ENCODE measurements at regions not wholly inside any gene's neighbourhood (a gene's known extent, or its start where the extent isn't known, plus 50 kb on each side); places are given as distances from the start of the nearest gene placed in this dataset.
A peak's percentile ranks its signal among the peaks of the same experiment; 100 is the strongest.

- Histone ChIP-seq H3K4me1 (ENCODE audit: control insufficient read depth, extremely low read depth, insufficient read depth, low read length) (no peaks in the 10 kb centered on the region), H3K9ac (ENCODE audit: insufficient read depth, low read length) (no peak overlapping the region), H3K36me3 (ENCODE audit: control insufficient read depth, insufficient read depth, low read length) (no peaks in the 10 kb centered on the region), H3K4me2 (ENCODE audit: extremely low read depth, insufficient read depth, low read length) (no peak overlapping the region), H2AFZ (ENCODE audit: low read length) (no peak overlapping the region), H3K4me3 (replicated peaks in 1 of 4; ENCODE audit: control extremely low read depth in 1 of 4, insufficient read depth in 1 of 4, low read depth in 3 of 4, low read length in 4 of 4) (no peak overlapping the region), H3K9me3 (ENCODE audit: control insufficient read depth, insufficient read depth, low read depth, low read length) (no peaks in the 10 kb centered on the region), H4K20me1 (ENCODE audit: control insufficient read depth, extremely low read depth, insufficient read depth, low read length) (no peaks in the 10 kb centered on the region), H3K27ac (ENCODE audit: insufficient read depth, low read length) (no peak overlapping the region), H3K79me2 (ENCODE audit: control insufficient read depth, insufficient read depth, low read length) (no peaks in the 10 kb centered on the region), H3K27me3 (ENCODE audit: control insufficient read depth, insufficient read depth, low read length) (no peaks in the 10 kb centered on the region)
- peak; percentile 13 to 22 for TF ChIP-seq CTCF (conservative IDR thresholded peaks at IDR 0.05 in 1 of 2, IDR thresholded peaks at IDR 0.05 in 1 of 2; ENCODE audit: low read depth in 1 of 2, low read length in 2 of 2)
- TF ChIP-seq EZH2 (IDR thresholded peaks at IDR 0.05; ENCODE audit: low read length, missing control alignments): no peak
- no peak for DNase-seq (ENCODE audit: low read depth in 2 of 2)
Measured at GRCh38 chr5:13250464-13251291, 693.8 kb downstream of the DNAH5 start.

- no peaks in the 10 kb centered on the region for H3K36me3 ChIP-seq (ENCODE audit: control insufficient read depth, insufficient read depth, low read length)
- H3K4me3 ChIP-seq (replicated peaks in 1 of 4; ENCODE audit: control extremely low read depth in 1 of 4, insufficient read depth in 1 of 4, low read depth in 3 of 4, low read length in 4 of 4): no peak overlapping the region
- H3K9ac ChIP-seq (ENCODE audit: insufficient read depth, low read length): no peak overlapping the region
- H3K79me2 ChIP-seq (ENCODE audit: control insufficient read depth, insufficient read depth, low read length): no peaks in the 10 kb centered on the region
- no peaks in the 10 kb centered on the region for H3K27me3 ChIP-seq (ENCODE audit: control insufficient read depth, insufficient read depth, low read length)
- no peak for TF ChIP-seq EZH2 (IDR thresholded peaks at IDR 0.05; ENCODE audit: low read length, missing control alignments)
- no peak for TF ChIP-seq CTCF (conservative IDR thresholded peaks at IDR 0.05 in 1 of 2, IDR thresholded peaks at IDR 0.05 in 1 of 2; ENCODE audit: low read depth in 1 of 2, low read length in 2 of 2)
- no peak overlapping the region for H3K4me2 ChIP-seq (ENCODE audit: extremely low read depth, insufficient read depth, low read length)
- H2AFZ ChIP-seq (ENCODE audit: low read length): no peak overlapping the region
- H3K27ac ChIP-seq (ENCODE audit: insufficient read depth, low read length): no peak overlapping the region
- no peaks in the 10 kb centered on the region for H3K9me3 ChIP-seq (ENCODE audit: control insufficient read depth, insufficient read depth, low read depth, low read length)
- peak in 1 of 2 donors; percentile 78 for DNase-seq (ENCODE audit: low read depth in 2 of 2)
- no peaks in the 10 kb centered on the region for H3K4me1 ChIP-seq (ENCODE audit: control insufficient read depth, extremely low read depth, insufficient read depth, low read length)
- no peaks in the 10 kb centered on the region for H4K20me1 ChIP-seq (ENCODE audit: control insufficient read depth, extremely low read depth, insufficient read depth, low read length)
Measured at GRCh38 chr5:13249854-13250253, 694.6 kb downstream of the DNAH5 start.

- Histone ChIP-seq H3K9ac (ENCODE audit: insufficient read depth, low read length) (no peak overlapping the region), H3K9me3 (ENCODE audit: control insufficient read depth, insufficient read depth, low read depth, low read length) (no peaks in the 10 kb centered on the region), H3K27me3 (ENCODE audit: control insufficient read depth, insufficient read depth, low read length) (no peaks in the 10 kb centered on the region), H2AFZ (ENCODE audit: low read length) (no peak overlapping the region), H3K79me2 (ENCODE audit: control insufficient read depth, insufficient read depth, low read length) (no peaks in the 10 kb centered on the region), H3K4me3 (replicated peaks in 1 of 4; ENCODE audit: control extremely low read depth in 1 of 4, insufficient read depth in 1 of 4, low read depth in 3 of 4, low read length in 4 of 4) (no peak overlapping the region), H3K27ac (ENCODE audit: insufficient read depth, low read length) (no peak overlapping the region), H3K4me2 (ENCODE audit: extremely low read depth, insufficient read depth, low read length) (no peak overlapping the region), H3K4me1 (ENCODE audit: control insufficient read depth, extremely low read depth, insufficient read depth, low read length) (no peaks in the 10 kb centered on the region), H4K20me1 (ENCODE audit: control insufficient read depth, extremely low read depth, insufficient read depth, low read length) (no peaks in the 10 kb centered on the region), H3K36me3 (ENCODE audit: control insufficient read depth, insufficient read depth, low read length) (no peaks in the 10 kb centered on the region)
- DNase-seq (ENCODE audit: low read depth in 2 of 2): peak in 1 of 2 donors; percentile 58
- no peak for TF ChIP-seq CTCF (conservative IDR thresholded peaks at IDR 0.05 in 1 of 2, IDR thresholded peaks at IDR 0.05 in 1 of 2; ENCODE audit: low read depth in 1 of 2, low read length in 2 of 2)
- no peak for TF ChIP-seq EZH2 (IDR thresholded peaks at IDR 0.05; ENCODE audit: low read length, missing control alignments)
Measured at GRCh38 chr5:13248253-13248652, 696.2 kb downstream of the DNAH5 start.

Measured in fibroblast of lung (primary cell).